ENCODE measurements at regions not wholly inside any gene's neighbourhood (a gene's known extent, or its start where the extent isn't known, plus 50 kb on each side); places are given as distances from the start of the nearest gene placed in this dataset.
"Not testable (repeated sequence)": the region's sequence is repeated elsewhere in the genome, so short reads cannot be mapped to it uniquely, and the experiment has no call there.

DNA sequence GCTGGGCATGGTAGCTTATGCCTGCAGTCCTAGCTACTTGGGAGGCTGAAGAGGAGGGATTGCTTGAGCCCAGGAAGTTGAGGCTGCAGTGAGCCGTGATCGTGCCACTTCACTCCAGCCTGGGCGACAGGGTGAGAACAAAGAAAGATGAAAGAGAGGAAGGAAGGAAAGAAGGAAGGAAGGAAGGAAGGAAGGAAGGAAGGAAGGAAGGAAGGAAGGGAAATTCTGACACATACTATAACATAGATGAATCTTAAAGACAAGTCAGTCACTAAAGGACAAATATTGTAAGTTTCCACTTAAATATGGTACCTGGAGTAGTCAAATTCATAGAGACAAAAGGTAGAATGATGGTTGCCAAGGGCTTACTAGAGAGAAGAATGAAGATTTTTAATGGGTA, 108.0 kb upstream of the CACHD1 start:
- DNase-seq (ENCODE audit: low read depth, low spot score), result no peak

DNA sequence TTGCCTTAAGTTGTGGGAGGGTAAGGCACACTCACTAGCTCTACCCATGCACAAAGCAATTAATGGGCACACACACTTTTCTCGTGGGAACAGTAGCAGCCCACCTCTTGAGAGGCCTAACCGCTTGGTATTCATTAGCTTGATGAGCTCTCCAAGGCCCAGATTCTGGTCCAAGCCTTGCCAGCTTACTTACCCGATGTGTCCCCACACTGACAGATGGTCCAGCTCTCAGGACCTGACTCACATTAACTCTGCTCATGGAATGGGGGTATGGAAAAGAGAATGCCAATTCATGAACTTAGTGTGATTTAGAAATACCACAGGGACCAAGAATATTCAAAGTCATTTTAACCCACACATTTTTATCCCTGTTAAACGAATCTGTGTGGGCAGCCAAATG, 106.8 kb upstream of the CACHD1 start:
- no peak for DNase-seq (ENCODE audit: low read depth, low spot score)

DNA sequence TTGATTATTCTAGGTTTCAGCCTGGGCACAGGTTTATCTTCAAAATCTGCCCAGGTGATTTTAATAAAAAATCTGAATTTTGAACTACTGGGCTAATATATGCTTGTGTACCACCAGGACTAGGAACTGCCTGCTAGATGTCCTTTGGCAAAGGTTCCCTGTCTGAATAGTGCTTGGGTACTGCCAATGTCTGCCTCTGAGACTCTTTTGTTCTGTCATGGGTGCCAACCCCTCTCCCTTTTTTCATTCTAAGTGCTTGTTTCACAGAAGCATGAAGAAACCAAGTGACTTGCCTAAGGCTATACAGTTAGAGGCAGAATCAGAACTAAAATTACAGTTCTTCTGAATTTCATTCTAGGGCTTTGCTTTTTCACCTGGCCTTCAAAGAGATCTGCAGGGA, 106.3 kb upstream of the CACHD1 start:
- no peak for DNase-seq (ENCODE audit: low read depth, low spot score)

DNA sequence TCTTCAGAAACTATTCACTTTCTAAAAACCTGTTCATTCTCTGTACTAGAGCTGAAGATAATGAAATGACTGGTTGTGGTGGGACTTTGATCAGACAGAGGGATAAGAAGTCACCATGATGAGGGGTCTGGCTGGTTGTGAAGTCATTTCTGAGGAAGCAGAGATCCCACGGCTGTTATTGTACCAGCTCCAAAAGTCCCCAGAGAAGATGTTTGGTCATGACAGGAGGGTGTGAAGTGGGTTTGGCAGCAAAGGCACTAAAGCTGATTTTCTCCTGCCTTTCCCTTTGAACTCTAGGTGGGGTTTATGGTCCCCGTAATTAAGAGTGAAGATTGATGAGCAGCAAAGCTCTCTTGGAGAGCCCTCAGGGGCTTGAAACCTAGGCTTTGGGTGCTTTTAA, 103.1 kb upstream of the CACHD1 start:
- peak; percentile 80 for DNase-seq (ENCODE audit: low read depth, low spot score)

DNA sequence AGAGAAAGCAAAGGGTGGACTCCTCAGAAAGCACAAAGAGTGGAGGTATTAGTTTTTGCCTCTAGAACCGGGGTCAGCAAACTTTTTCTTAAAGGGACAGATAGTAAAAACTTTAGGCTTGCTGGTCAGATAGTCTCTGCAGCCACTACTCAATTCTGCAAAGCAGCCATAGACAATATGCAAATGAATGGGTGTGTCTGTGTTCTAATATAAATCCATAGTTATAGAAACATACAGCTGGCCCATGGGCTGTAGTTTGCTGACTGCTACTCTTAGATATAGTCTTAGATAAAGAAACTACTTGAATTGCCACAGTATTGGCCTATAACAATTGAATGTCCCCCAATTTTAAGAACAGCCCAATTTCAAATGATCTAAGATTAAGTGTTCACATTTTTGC, 101.6 kb upstream of the CACHD1 start:
- DNase-seq (ENCODE audit: low read depth, low spot score), result no peak

DNA sequence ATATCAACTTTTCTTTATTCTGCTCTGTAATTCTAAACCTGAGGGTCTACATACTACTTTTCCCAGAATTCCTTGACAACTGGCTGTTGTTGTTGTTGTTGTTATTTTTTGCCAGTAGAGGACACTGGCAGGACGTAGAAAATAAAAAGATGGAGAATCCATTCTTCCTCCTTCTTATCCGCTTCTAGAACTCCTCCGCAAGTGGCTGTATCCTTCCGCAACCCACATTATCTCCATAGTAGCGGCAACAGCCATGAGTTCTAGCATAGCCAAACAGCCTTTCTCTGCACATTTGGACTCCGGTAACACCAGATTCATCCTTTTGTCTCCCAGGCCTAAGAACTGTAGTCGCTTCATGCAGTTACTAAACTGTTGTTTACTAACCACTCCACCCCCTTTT, 91.1 kb upstream of the CACHD1 start:
- DNase-seq (ENCODE audit: low read depth, low spot score), result peak; percentile 18

DNA sequence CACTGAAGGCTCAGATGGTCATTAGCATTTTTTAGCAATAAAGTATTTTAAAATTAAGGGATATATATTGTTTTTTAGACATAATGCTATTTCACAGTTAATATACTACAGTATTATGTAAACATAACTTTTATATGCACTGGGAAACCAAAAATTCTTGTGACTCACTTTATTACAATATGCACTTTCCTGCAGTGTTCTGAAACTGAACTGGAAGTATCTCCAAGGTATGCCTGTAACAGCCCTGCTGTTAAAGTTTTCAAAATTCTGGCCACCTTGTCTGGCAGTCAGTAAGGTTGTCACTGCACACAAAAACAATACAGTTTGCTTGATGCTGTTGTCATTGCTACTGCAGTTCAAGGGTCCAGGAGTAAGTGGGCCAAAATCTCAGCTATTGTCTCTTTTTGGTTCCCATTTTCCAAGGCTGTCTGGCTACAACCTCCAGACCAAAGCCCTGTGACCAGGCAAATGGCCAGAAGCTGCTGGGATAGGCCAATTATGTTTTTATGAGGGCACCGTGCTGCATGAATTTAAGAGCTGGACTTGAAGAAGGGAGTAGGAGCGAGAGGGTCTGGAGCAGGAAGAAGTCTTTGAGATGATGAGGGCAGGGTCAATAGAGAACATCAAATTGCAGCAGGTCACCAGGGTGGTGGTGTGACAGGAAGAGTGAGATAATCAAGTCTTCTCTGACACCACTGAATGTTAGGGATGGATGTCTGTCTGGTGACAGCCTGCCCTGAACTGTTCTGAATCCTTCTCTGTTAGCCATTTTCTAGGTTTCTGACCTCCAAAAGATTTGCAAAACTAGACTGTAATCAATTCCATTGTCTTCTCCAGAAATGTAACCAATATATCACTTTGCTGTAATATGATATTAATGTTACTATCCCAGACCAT, 82.3 kb upstream of the CACHD1 start:
- DNase-seq (ENCODE audit: low read depth, low spot score), result no peak

DNA sequence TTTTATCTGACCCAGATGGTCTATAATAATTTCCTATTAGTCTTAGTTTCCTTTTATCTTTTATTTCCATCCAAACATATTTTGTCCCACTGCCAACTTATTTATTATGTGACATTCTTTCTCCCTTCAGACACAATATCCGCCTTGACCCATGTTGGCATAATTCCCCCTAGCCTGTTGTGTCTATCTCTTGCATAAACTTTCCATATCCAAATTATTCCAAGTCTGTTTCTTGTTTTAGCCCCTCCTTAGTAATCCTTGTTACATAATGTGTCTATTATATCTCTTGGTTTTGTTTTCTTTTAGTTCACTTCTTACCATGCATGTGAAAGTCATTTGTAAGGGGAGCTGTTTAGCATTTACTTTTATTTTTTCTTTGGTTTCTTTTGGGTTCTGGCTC, 81.6 kb upstream of the CACHD1 start:
- no peak for DNase-seq (ENCODE audit: low read depth, low spot score)

DNA sequence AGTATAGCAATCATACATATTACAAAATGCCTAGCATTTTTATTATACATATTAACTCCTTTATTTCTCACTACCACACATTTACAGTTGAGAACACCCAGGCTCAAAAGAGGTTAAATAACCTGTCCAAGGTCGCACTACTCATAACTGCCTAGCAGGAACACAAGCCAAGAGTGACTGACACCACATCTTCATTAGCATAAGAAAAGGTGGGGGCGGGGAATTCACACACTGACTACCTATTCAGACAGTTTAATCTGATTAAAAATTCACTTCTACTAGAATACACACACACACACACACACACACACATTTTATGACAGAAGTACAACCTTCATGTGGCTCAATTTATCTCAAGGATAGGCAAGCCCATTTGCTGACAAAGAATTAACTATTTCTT, 77.8 kb upstream of the CACHD1 start:
- peak; percentile 26 for DNase-seq (ENCODE audit: low read depth, low spot score)

DNA sequence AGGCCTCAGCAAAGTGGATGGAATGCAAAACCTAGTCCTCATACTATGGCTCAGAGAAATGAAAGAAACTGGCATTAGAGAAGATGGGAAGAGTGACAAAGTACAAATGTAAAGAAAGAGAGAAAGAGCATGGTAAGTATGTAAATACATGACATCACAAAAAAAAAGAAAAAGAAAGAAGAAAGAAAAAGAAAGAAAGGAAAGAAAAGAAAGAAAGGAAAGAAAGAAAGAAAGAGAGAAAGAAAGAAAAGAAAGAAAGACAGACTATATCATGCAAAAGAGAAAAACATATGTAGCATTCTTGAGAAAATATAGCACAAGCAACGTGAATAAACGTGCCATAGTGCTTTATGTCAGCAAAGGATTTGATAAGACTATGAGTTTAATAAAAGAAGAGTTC, 76.1 kb upstream of the CACHD1 start:
- DNase-seq (ENCODE audit: low read depth, low spot score), result no peak

DNA sequence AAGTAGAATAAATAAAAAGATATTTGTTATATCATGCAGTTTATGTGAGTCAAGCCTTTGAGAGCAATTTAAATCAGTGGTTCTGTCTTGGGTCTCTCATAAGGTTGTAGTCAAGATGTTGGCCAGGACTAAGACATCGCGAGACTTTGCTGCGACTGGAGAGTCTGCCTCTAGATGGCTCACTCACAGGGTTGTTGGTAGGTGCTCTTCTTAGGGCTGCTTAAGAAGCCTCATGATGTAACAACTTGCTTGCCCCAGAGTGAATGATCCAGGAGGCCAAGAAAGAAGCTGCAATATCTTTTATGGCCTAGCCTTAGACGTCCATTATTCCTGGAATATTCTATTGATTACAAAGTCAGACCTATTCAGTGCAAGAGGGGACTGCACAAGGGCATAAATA, 73.1 kb upstream of the CACHD1 start:
- DNase-seq (ENCODE audit: low read depth, low spot score), result peak; percentile 53

DNA sequence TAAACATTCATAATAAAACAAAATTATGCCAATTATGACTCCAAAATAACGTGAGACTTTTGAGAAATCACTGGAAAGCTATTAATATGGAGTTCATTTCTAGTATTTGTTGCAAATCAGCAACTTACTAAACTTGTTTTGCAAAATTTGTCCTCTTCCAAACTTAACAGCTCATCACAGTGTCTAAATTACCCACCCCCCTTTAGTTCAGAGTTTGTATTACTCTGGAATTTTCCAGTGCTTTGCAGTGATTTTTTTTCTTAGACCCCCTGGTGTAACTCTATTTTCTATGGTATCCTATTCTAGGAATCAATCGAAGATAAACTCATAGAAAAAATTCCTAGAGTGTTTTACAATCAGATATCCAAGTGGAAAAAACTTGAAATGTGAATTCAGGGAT, 72.4 kb upstream of the CACHD1 start:
- DNase-seq (ENCODE audit: low read depth, low spot score), result no peak

DNA sequence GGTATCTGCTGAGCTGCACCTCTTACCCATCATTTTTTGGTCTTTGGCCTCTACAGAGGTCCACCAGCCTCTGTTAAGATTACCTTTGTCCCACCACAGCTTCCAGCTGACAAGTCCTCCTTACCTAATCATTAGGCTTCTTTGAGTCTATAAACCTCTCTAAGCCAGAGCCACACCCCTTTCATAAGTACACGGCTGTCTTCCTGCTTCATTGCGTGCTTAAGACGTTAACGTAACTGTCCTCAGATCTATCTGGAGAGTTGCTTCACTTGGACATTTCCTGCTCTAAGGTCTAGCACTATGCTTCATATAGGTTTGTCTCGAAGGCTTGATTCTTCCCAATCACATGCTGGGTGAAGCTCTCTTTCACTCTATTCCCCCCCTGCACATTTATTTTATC, 71.0 kb upstream of the CACHD1 start:
- DNase-seq (ENCODE audit: low read depth, low spot score), result no peak

DNA sequence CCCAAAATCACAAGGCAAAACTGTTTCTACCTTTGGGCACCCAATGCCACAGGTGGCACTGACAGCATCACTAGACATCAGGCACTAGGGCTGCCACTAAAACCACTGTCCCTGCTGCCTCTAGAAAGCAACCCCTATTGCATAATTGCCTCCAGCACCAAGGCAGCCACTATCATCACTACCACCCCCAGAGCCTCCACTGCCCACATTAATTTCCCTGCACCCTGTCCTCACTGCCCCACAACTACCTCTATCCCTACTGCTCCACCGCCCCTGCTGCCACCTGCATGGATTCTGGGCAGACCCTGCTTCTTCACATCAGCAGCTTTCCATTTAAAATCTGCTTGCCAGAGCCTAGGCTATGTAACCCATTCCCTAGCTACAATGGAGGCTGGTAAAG, 68.6 kb upstream of the CACHD1 start:
- no peak for DNase-seq (ENCODE audit: low read depth, low spot score)

DNA sequence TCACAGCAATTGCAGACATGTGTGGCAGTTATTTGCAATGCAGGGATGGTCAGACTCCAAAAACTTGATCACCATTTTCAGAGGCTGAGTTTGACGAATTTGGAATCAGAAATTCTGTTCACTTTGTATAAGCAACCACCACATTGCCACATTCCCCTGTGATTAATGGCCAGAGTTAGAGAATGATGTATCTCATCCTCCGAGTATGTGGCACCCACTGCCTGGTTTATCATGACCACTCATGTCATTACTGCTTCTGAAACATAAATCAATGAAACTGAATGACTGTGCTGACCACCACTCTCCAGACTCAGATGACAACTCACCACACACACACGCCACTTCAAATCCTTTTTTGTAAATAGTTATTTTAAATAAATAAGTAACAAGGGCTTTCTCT, 66.6 kb upstream of the CACHD1 start:
- DNase-seq (ENCODE audit: low read depth, low spot score), result no peak

DNA sequence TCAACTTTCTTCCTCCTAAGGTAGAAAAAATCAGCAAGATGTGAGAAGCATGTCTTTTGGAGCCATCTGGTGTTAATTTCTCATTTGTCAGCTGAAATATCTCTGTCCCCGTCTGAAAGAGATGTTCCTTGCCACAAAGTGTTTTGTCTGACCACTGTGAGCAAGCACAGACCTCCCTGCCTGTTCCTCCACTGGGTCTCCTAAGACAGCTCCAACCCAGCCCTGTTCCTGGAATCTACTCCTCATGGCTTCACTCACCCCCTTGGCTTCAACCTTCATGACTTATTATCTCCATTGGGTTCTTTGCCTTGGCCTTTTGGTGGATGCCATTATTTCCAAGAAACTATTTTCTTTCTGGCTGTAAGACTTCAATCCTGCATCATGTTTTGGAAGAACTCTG, 65.7 kb upstream of the CACHD1 start:
- no peak for DNase-seq (ENCODE audit: low read depth, low spot score)

DNA sequence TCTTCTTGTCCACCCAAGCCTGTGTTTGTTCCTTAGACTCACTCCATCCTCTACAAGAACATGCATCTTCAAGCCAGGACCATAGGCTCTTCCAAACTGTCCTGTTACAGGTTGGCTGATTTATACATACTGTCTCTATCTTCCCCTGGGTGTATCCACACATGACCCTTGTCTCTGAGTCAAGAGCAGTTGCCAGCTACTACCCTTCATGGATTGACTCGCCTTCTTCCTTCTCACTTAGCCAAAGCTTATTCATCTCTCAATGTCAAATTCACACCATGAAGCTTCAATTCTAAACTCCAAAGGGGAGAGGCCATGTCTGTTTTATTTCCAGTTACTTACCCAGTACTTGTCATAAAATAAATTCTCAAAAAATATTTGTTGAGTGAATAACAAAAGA, 64.1 kb upstream of the CACHD1 start:
- DNase-seq (ENCODE audit: low read depth, low spot score), result no peak

DNA sequence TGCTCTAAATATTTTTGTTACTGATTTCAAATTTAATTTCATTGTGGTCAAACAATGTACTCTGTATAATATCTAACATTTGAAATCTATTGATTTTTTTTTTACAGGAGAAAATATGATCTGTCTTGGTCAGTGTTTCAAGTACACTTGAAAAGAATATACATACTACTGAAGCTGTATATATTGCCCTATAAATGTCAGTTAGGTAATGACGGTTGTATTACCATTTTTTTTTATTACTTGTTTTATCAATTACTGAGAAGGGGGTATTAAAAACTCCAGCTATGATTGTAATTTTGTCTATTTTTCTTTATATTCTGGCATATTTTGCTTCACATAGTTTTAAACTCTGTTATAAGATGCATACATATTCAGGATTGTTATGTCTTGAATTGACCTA, 59.7 kb upstream of the CACHD1 start:
- no peak for DNase-seq (ENCODE audit: low read depth, low spot score)

DNA sequence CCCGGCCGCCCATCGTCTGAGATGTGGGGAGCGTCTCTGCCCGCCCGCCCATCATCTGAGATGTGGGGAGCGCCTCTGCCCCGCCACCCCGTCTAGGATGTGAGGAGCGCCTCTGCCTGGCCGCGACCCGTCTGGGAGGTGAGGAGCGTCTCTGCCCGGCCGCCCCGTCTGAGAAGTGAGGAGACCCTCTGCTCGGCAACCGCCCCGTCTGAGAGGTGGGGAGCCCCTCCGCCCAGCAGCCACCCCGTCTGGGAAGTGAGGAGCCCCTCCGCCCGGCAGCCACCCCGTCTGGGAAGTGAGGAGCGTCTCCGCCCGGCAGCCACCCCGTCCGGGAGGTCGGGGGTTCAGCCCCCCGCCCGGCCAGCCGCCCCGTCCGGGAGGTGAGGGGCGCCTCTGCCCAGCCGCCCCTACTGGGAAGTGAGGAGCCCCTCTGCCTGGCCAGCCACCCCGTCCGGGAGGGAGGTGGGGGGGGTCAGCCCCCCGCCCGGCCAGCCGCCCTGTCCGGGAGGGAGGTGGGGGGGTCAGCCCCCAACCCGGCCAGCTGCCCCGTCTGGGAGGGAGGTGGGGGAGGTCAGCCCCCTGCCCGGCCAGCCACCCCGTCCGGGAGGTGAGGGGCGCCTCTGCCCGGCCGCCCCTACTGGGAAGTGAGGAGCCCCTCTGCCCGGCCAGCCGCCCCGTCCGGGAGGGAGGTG, 54.9 kb upstream of the CACHD1 start:
- not testable (repeated sequence) for DNase-seq (ENCODE audit: low read depth, low spot score)

DNA sequence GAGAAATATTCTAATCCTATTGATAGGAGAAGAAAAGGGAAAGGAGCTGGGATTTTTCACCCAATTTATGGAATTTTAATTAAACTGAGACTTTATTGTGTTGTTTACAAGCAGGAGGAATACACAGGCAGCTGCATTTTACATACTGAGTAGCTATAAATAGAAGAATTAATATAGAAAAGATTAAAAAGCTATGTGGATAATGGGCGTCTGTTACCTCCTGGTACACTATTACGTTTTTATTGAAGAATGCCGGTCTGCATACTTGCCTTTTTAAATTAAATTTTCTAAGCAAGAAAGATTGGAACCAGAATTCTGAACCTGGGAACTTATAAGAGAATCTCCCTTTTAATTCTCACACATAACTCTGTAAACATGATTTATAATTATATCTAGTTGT, 52.1 kb upstream of the CACHD1 start:
- no peak for DNase-seq (ENCODE audit: low read depth, low spot score)

Measured in ELF-1 (cell line).